HG03280 (cell line): ENCODE measurements at regions not wholly inside any gene's neighbourhood (a gene's known extent, or its start where the extent isn't known, plus 50 kb on each side); places are given as distances from the start of the nearest gene placed in this dataset.

Experiments
- ATAC-seq: cut with Tn5 transposase; IDR thresholded peaks from one replicate; pipeline ENCODE4 v1.9.1; 2021; ENCODE audit warnings: mild to moderate bottlenecking, moderate library complexity; ENCODE audit not compliant: unreplicated experiment

DNA sequence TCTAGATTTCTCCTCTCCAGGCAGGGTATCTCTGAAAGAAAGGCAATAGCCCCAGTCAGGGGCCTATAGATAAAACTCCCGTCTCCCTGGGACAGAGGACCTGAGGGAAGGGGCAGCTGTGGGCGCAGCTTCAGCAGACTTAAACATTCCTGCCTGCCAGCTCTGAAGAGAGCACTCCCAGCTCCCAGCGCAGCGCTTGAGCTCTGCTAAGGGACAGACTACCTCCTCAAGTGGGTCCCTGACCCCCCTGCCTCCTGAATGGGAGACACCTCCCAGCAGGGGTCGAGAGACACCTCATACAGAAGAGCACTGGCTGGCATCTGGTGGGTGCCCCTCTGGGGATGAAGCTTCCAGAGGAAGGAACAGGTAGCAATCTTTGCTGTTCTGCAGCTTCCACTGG lies 556.9 kb downstream of the EPM2A start:
- no peak for ATAC-seq

DNA sequence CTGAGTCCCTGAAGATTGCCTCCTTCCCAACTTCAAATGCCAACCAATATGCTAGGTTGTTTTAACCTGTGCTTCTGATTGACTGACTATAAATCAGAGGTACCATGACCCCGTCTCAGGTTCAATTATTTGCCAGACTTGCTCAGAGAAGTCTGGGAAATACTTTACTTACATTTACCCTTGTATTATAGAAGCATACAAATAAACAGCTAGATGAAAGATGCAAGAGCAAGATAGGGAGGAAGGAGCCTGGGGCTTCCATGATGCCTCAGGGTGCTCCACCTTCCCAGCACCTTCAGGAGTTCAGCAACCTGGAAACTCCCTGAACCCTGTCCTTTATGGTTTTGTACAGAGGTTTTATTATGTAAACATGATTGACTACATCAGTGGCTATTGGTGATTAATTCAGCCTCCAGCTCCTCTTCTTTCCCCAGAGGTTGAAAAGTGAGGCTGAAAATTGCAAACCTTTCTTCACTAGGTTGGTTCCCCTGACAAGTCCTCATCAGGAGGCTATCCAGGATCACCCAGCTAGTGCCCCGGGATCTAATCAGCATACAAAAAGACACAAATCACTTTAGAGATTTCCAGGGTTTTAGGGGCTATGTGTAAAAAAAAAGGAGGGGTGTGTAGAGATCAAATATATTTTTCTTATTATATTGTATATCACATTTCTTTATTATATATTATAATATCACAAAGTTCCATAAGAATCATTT lies 547.7 kb downstream of the EPM2A start:
- no peak for ATAC-seq

DNA sequence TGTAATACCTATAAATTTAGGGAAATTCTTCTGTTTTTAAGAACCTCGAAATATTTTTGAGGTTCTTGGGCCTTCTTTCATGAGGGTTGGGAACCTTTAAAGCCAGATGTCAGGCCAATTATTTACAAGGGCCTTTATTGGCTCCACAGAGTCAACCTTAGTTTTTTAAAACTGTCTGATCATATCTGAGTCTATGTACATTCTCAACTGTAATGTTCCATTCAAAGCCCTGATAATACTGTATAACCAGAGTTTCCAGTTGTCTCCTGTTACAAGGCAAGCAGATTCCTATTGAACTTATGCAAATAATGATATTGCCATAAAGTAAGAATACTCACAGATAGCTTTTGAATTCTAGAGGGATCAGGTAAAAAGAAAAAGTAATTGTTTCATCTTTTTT lies 545.5 kb downstream of the EPM2A start:
- no peak for ATAC-seq

DNA sequence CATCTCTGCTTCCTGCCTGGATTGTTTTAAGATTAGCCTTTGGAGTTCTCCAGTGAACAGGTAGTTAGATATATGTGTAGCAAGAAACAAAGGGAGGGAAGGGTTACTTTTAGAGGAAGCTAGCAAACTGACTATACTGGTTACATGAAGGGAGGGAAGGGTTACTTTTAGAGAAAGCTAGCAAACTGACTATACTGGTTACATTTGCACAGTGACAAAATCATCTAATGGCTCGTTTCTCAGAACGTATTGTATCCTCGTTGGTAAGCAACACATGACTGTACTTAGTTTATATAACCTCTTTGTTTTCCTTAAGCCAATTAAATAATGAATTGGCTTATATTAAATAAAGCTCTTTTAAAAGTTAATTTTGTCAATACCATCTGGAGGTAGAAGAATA lies 540.9 kb downstream of the EPM2A start:
- no peak for ATAC-seq

DNA sequence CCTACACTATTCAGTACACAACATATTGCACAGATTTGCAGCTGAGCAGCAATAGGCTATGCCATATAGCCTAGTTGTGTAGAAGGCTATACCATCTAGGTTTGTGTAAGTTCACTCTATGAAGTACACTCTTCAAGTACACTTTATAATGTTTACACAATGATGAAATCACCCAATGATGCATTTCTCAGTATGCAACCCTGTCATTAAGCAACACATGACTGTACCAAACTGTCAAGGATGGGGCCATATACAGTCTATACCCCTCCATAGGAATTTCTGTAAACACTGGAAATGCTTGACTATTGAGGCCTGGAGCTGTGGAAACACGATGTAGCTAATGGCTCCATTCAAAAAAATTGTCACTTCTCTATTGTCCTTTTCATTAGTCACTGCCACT lies 535.4 kb downstream of the EPM2A start:
- no peak for ATAC-seq

DNA sequence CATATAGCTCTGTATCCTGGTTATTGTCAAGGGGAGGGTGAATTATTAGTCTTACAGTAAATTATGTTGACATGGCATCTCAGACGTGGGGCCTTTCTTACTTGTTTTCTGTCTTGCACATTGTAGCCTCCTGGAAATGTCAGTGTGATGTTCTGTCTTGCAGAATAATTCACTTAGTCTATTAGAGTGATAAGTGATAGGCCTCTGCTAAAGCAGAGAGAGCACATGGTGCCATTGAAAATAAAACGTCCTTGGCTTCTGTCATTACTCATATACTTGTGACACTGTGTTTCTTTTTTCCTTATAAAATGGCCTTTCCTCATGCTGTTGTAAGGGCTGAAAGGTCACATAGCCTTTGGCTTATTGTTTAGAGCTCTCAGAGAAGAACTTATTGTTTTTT lies 531.0 kb downstream of the EPM2A start:
- ATAC-seq = no peak

DNA sequence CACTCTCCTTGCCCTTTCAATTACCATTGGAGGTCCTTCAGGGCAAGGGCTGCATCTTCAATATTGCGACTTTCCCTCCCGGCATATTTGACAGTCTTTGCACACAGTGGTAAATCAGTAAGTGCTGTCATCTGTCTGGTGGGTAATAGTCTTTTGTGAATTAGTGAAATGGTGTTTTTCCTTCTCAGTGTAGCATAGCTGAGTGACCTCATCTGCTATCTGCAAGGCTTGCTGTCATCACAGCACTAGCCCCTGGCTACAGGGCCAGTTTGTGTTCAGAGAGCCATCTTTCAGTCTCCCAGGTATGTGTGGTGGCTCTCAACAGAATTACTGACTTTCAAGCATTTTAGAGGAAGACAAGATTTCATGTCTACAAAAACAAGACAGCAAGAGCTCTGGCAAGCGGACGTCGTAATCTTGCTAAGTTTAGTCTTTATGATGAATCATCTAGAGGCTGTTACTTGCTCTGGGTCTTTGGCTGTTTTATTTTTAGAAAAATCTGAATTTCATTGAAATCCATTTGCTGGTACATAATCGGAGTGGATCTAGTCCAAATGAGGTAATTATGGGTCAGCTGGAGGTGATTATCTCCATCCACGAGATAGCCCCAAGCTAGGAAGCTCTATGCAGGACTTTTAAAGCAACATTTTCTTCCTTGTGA lies 528.9 kb downstream of the EPM2A start:
- no peak for ATAC-seq

DNA sequence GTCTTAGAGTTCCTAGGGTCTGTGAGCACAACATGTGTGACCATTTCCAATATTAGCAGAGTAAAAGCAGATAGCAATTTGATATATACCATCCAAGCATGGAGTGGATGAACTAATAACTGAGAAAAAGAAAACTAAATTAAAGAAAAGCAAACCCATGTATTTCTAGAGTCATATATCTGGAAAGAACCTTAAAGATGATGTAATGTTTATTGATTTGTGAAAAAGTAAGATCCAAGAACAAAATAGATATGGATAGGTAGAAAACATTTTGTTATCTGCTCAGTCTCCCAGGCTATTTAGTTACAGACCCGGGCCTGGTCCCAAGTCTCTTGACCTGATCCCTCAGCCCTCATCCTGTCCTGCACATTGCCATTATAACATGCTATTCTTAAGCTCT lies 526.8 kb downstream of the EPM2A start:
- ATAC-seq = no peak

DNA sequence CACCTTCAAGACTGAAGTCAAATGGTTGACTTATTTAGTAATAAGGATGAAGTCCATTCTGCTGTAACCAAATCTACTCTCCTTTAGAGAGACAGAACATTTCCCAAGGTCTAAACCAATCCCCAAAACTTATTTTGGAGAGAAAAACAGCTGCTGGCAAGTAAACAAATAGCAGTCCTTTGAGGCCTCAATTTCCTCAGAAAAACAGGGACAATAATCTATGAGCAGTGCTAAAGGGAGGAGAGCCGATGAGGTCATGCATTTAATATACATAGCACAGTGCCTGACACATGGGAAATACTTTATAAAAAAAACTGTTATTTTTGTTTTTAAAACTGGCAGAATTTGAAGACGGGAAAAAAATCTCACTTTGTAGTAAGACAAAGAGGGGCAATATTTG lies 526.0 kb downstream of the EPM2A start:
- no peak for ATAC-seq

DNA sequence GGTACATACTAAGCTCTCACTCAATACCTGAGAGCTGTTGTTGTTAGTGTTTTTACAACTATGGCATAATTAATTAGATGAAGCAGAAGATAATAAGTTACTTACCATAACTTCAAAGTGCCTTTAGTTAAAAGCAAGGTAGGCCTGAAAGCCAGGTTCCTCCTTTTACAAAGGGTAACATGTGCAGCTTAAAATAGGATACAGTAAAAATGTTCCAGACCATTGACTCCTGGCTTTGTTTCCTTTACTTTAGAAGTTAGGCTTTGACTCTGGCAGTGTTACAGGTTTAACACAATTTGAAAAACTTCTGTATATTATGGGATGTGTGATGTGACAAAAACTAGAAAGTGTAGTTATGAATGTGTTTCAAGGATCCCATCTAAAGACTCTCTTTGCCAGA lies 522.5 kb downstream of the EPM2A start:
- peak; percentile 5 for ATAC-seq

DNA sequence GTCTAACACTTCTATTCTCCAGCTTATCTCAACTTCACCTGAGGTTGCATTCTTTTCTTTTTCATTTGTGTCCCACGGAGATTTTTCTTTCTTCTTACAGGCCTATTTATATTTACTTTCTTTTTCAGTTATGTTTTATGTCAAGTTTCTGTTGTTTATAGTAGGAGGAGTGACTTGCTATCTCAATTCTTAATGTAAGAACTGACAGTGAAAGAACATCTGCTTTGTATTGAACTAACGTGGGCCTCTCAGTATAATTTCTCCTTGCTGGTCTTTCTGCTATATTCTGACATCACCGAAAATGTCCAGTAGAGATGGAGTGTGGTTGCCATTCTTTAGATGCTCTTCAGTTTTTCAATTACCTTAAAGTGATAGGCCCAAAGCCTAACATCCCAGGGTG lies 521.7 kb downstream of the EPM2A start:
- ATAC-seq = peak; percentile 88

DNA sequence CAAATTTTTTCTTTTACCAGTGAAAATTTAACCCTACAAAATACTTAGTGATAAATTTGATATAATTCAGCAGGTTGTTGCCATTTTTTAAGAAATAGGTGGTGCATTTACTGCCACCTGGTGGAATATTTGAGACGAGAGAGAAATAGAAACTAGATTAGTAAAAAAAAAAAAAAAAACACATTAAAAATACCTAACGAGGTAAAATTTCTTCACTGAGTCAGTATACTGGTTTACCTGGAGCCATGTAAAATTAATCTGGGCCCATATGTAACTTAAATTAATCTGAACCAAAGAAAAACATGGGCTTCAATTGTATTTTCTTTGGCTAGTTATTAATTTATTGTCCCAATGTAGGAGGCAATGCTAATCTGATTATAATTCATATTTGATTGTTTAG lies 520.8 kb downstream of the EPM2A start:
- ATAC-seq = no peak

DNA sequence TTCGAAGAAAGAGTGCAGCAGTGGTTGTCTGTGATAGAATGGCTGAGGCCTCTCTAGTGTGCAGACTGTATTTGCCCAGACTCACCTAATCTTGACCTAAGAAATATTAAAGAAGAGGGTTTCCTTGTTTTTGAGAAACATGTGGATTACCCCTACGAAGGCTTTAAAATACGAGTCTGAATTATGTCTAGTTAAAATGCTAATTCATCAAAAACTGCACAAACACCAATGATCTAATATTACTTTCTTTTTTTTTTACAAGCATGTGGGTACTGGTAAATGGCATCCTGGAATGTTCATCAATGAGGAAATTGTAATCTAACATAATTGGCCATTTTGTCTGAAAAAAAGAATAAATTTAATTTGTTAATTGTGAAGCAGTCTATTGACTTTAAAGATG lies 510.9 kb downstream of the EPM2A start:
- no peak for ATAC-seq

DNA sequence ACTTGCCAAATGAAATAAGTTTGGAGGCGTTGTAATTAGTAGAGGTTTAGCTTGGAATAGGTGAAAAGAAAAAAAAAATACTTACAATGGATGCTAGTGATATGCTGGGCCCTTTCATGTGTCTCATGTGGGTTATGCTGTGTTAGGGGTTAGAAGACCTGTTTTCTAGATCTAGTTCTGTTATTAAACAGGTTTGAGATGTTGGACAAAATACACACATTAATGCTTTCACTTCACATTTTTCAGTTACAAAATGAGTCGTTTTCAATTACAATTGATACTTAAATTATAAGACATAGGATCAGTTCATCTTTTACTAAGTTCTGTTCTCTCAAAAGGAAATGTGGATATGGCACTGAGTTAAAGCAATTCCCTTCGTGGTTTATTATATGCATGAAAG lies 509.8 kb downstream of the EPM2A start:
- no peak for ATAC-seq

DNA sequence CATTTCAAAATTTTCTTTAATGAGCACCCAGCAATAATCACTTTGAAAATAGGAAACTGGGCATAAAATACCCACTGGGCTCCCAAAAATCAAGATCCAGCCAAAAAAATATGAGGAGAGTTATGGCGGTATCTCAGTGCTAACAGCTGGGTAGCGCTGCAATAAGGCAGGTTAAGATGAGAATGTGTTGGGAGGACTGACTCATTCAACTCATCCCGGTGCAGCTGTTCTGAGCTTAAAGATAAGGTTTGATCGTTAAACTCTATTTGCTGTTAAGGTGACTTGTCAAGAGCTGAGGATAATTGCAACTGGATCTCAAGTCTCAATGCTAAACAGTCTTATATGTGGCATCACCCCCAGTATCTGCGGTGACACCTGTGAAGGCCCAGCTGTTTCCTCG lies 507.7 kb downstream of the EPM2A start:
- no peak for ATAC-seq

DNA sequence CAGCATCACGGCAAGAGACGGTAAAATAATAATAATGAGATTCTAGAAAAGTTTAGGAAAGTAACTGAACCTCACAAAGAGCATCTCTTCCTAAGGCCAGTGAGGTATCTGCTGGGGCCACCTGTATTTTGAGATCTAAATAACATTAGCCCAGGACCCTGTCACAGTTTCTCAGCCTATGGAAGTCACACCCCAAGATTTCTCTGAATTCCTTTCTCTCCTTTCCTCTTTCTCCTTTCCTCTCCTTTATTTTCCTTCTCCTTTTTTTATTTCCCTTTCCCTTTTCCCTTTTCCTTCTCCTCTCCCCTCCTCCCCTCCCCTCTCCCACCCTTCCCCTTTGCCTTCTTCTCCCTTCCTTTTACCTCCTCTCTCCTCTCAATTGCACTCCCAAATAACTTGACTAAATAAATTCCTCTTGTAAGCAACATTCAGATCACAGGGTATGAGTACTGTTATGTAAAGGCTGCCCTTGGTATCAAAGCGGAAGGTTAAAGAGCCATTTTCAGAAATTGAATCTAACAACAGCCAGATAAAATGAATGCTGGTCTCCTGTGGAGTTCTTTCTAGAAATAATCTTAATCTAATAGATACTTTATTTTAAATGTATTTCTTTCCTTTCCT lies 506.2 kb downstream of the EPM2A start:
- no peak for ATAC-seq

DNA sequence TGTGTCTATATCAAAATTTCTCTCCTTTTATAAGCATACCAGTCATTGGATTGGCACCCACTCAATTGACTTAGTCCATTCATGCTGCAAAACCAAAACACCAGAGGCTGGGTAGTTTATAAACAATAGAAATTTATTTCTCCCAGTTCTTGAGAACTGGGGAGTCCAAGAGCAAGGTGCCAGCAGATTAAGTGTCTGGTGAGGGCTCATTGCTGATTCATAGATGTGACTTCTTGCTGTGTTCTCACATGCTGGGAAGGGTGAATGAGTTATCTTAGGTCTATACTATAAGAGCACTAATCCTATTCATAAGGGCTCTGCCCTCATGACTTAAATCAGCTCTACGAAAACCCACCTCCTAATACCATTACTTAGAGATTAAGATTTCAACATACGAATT lies 501.4 kb downstream of the EPM2A start:
- ATAC-seq = no peak

DNA sequence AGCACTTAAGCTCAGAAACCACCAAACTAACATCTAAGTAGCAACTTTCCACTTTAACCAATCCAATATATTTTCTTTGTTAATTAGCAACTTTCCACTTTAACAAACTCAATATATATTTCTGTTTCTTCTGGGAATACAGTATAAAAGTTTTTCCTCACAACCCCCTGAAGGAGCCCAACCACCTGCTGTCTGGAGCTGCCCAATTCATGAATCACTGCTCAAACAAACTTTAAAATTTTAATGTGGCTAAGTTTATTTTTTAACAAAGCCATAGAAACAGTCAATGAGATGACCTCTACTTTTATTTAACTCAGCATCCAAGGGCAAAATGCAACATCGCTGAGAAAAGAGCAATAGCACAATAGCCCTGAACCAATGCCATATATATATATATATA lies 500.1 kb downstream of the EPM2A start:
- no peak for ATAC-seq

DNA sequence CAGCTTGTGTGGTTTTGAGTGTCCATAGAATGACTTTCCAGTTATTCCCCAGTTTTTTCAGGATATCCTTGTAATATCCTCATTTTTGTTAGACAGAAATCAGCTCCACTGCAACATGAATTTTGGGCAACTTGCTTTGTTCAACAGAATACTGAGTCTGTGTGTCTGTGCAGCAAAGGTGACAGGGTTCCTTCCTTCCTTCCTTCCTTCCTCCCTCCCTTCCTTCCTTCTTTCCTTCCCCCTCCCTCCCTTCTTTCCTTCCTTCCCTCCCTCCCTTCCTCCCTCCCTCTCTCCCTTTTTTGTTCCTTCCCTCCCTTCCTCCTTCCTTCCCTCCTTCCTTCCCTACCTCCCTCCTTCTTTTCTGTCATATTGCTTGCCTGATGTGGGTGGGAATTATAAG lies 496.5 kb downstream of the EPM2A start:
- ATAC-seq = no peak

DNA sequence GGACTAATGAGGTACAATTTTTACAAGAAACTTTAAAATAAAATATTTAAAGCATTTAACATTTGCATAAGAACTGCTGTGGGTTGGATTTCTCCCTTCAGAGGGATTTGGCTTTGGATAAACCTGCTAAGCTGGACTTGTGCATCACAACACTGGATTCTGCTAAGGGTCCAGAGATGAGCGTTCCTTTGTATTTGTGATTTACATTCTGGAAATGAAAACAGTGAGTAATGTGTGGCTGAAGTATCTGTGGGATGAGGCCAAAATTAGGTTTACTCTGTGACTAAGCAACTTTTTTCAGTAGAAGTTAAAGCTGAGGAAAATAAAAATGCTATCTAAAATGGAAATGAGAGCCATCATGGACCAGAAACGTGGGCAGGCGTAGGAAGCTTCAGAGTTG lies 494.3 kb downstream of the EPM2A start:
- ATAC-seq = no peak

DNA sequence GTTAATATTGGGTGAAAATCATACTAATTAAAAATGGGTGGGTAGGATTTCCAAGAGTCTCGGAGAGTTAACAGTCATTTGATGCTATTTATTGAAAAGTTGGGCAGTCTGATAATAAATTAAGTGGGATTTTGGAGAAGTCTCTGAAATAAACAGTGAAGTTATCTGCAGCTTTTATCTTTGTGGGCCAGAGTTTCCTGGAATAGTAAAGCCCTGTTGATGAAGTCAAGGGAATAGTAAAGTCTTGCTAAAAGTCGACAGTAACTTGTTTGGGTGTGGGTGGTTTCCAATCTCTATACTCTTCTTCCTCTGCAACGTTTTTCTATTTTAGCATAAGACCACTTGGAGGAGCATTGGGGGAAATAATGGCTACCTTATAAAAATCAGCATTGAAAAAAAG lies 493.6 kb downstream of the EPM2A start:
- no peak for ATAC-seq

DNA sequence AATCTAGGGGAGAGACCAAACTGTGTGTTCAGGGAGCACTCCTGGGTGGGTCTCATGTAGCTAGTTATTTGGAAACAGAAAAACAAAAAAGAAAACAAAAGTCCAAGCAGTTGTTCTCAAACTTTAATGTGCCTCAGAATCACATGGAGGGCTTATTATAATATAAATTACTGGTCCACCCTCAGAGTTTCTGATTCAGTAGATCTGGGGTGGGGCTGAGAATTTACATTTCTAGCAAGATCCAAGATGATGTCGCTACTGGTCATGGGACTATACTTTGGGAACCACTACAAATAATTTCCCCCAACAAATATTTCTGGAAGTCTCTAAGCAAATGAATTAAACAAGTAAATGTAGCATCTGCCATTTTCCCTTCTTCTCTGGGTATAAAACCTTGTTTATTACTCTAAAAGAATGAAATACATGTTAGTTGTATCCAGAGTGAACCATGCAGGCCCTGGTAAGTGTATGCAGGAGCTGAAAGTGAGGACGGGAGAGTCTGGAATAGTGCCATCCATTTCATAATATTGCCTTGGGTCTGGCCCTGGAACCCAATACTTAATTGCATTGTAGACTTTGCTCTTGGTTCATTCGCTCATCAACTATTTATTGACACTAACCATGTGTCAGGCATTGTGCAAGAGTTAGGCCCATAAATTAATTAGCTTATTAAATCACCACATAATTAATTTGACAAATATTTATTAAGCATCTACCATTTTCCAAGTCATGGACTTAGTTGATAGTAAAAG lies 490.8 kb downstream of the EPM2A start:
- ATAC-seq = no peak
